ENCODE measurements at regions not wholly inside any gene's neighbourhood (a gene's known extent, or its start where the extent isn't known, plus 50 kb on each side); places are given as distances from the start of the nearest gene placed in this dataset.

- Histone ChIP-seq H3K36me3 (replicated peaks in 1 of 2; ENCODE audit: control insufficient read depth in 1 of 2, insufficient read depth in 2 of 2, low read length in 1 of 2) (no peaks in the 10 kb centered on the region), H4K20me1 (ENCODE audit: insufficient read depth) (no peaks in the 10 kb centered on the region), H2AFZ (ENCODE audit: low read depth) (no peak overlapping the region), H3K9me3 (no peaks in the 10 kb centered on the region), H3K27me3 (ENCODE audit: insufficient read depth) (no peaks in the 10 kb centered on the region), H3K27ac (ENCODE audit: low read depth in 2 of 2, low read length in 1 of 2) (no peak overlapping the region), H3K9ac (no peak overlapping the region), H3K79me2 (ENCODE audit: insufficient read depth) (no peaks in the 10 kb centered on the region), H3K9me2 (no peaks in the 10 kb centered on the region), H3K4me2 (no peak overlapping the region), H3K4me3 (ENCODE audit: low read depth in 2 of 2, low read length in 1 of 2) (no peak overlapping the region), H3F3A (replicated peaks; ENCODE audit: insufficient read depth) (peaks cover 14% of the 10 kb centered on the region), H3K4me1 (ENCODE audit: control insufficient read depth in 1 of 2, insufficient read depth in 2 of 2, low read depth in 1 of 2, low read length in 1 of 2) (peaks cover 0 to 18% of the 10 kb centered on the region in 2 experiments)
- 96% methylated on average over 8 of the region's 11 CpGs for WGBS (ENCODE audit: low lambda C conversion rate)
- ChIA-PET CTCF (interaction anchor here (1.0 to 2.0 kb wide), 5 partner anchors 9 to 665 kb away, joined by 3 to 4 read pairs (median 3); no protein-coding TSS in a partner anchor), POLR2A (no interaction called here)
- no peak for DNase-seq
- TF ChIP-seq USF2 (IDR thresholded peaks at IDR 0.05; ENCODE audit: borderline replicate concordance, low read depth, low read length) (no peak), POLR2AphosphoS5 (IDR thresholded peaks at IDR 0.05; ENCODE audit: low read depth, low read length) (no peak), PBX3 (IDR thresholded peaks at IDR 0.05) (no peak), MEF2A (IDR thresholded peaks at IDR 0.05; ENCODE audit: borderline replicate concordance, low read depth) (no peak), JUND (IDR thresholded peaks at IDR 0.05) (no peak), RFX5 (IDR thresholded peaks at IDR 0.05; ENCODE audit: low read length) (no peak), CHD2 (IDR thresholded peaks at IDR 0.05; ENCODE audit: low read length, partially characterized antibody) (no peak), RAD21 (IDR thresholded peaks at IDR 0.05; ENCODE audit: low read length) (no peak)
Observed at GRCh38 chr11:92890846-92891245, 78.6 kb upstream of the MTNR1B start.

GRCh38 chr11:92892802-92893684, 76.4 kb upstream of the MTNR1B start:
- ChIA-PET CTCF (no interaction called here), POLR2A (no interaction called here)
- Histone ChIP-seq H3K4me2 (peak overlapping the region; percentile 55; the same call in 1 of the 2 replicates), H4K20me1 (ENCODE audit: insufficient read depth) (no peaks in the 10 kb centered on the region), H3K27ac (ENCODE audit: low read depth in 2 of 2, low read length in 1 of 2) (peak overlapping the region in 1 of 2 experiments; percentile 69; a peak in 2 of 4 replicates), H3K79me2 (ENCODE audit: insufficient read depth) (no peaks in the 10 kb centered on the region), H3K9me2 (no peaks in the 10 kb centered on the region), H3K4me1 (ENCODE audit: control insufficient read depth in 1 of 2, insufficient read depth in 2 of 2, low read depth in 1 of 2, low read length in 1 of 2) (peaks cover 0 to 18% of the 10 kb centered on the region in 2 experiments; a peak in 3 of 4 replicates), H3F3A (replicated peaks; ENCODE audit: insufficient read depth) (peaks cover 14% of the 10 kb centered on the region), H3K9ac (peak overlapping the region; percentile 33; the same call in 1 of the 2 replicates), H3K27me3 (ENCODE audit: insufficient read depth) (no peaks in the 10 kb centered on the region), H3K9me3 (no peaks in the 10 kb centered on the region), H3K4me3 (ENCODE audit: low read depth in 2 of 2, low read length in 1 of 2) (peak overlapping the region in 1 of 2 experiments; percentile 27; a peak in 1 of 4 replicates), H2AFZ (ENCODE audit: low read depth) (no peak overlapping the region), H3K36me3 (replicated peaks in 1 of 2; ENCODE audit: control insufficient read depth in 1 of 2, insufficient read depth in 2 of 2, low read length in 1 of 2) (no peaks in the 10 kb centered on the region)
- WGBS (ENCODE audit: low lambda C conversion rate) = 36% methylated on average over 4 of the region's 4 CpGs
- TF ChIP-seq ZBTB33 (IDR thresholded peaks at IDR 0.05; ENCODE audit: borderline replicate concordance, low read depth) (no peak), SIN3A (IDR thresholded peaks at IDR 0.05; ENCODE audit: borderline replicate concordance, low read depth, low read length) (no peak), RCOR1 (IDR thresholded peaks at IDR 0.05; ENCODE audit: low read length) (no peak), RAD21 (IDR thresholded peaks at IDR 0.05; ENCODE audit: low read length) (no peak), FOXM1 (IDR thresholded peaks at IDR 0.05; ENCODE audit: low read depth) (no peak), NRF1 (IDR thresholded peaks at IDR 0.05; ENCODE audit: low read depth, low read length) (no peak), TAF1 (IDR thresholded peaks at IDR 0.05; ENCODE audit: borderline replicate concordance, low read depth, low read length) (no peak), MAX (IDR thresholded peaks at IDR 0.05; ENCODE audit: low read depth) (no peak), ELF1 (IDR thresholded peaks at IDR 0.05) (no peak), POLR2AphosphoS5 (IDR thresholded peaks at IDR 0.05; ENCODE audit: low read depth, low read length) (no peak), CHD2 (IDR thresholded peaks at IDR 0.05; ENCODE audit: low read length, partially characterized antibody) (no peak), GATA2 (CRISPR knock-in tag; IDR thresholded peaks at IDR 0.05) (no peak), MEF2A (IDR thresholded peaks at IDR 0.05; ENCODE audit: borderline replicate concordance, low read depth) (no peak), USF1 (IDR thresholded peaks at IDR 0.05; ENCODE audit: borderline replicate concordance, low read depth) (no peak), EP300 (IDR thresholded peaks at IDR 0.05; ENCODE audit: borderline replicate concordance in 1 of 2, low read depth in 1 of 2, low read length in 1 of 2) (no peak), EZH2phosphoT487 (IDR thresholded peaks at IDR 0.05; ENCODE audit: borderline replicate concordance, low read depth) (no peak), SMC3 (IDR thresholded peaks at IDR 0.05; ENCODE audit: low read depth, low read length) (no peak), YY1 (IDR thresholded peaks at IDR 0.05; ENCODE audit: low read depth) (no peak), TCF12 (IDR thresholded peaks at IDR 0.05) (no peak), RFX5 (IDR thresholded peaks at IDR 0.05; ENCODE audit: low read length) (no peak)
- DNase-seq = no peak

Measured in SK-N-SH (cell line).